Endothelial cell of umbilical vein (primary cell): ENCODE measurements at regions not wholly inside any gene's neighbourhood (a gene's known extent, or its start where the extent isn't known, plus 50 kb on each side); places are given as distances from the start of the nearest gene placed in this dataset.

Experiments
- BruUV-seq: library from RNA; stranded (reverse); fragments of 400-500 nt; replicated peaks from 2 replicates; lab custom pipeline; 2021; lab: Mats Ljungman, UMichigan
- CTCF ChIA-PET: fragments of 300-600, 350-600 bp; sonication (Branson Sonifier 250); formaldehyde crosslinking; loops from one replicate; lab custom pipeline; 2021; ENCODE audit warnings: antibody characterized with exemption, inconsistent platforms; lab: Charles Lee
- POLR2A ChIA-PET: fragments of 300-600, 350-600 bp; sonication (Branson Sonifier 250); formaldehyde crosslinking; loops from one replicate; lab custom pipeline; 2021; ENCODE audit warnings: antibody characterized with exemption, inconsistent platforms; lab: Charles Lee
- DNase-seq: peaks from one replicate; pipeline ENCODE4 v3.0.0-alpha.2; 2011; ENCODE audit warnings: low read depth, low spot score
- FAIRE-seq: peaks from 2 replicates; lab custom pipeline; 2011; peaks lifted over from hg19 to GRCh38; lab: Jason Lieb, UNC
- H2AFZ ChIP-seq: 2 replicates; pipeline ENCODE4 v1.6.0; 2012; ENCODE audit warnings: low read depth, low read length, control low read depth, inconsistent platforms
- H3K27ac ChIP-seq: 2 replicates; pipeline ENCODE4 v1.5.1; 2011; ENCODE audit warnings: low read depth, mild to moderate bottlenecking, control low read depth, low read length, moderate library complexity; ENCODE audit not compliant: insufficient read depth
- H3K27me3 ChIP-seq, 2 experiments: 2 replicates each; pipeline versions ENCODE4 v1.6.0 to v1.6.1; 2011; ENCODE audit warnings: low read length in 2 of 2, mixed read lengths in 1 of 2; ENCODE audit not compliant: control insufficient read depth in 2 of 2, insufficient read depth in 2 of 2
- H3K36me3 ChIP-seq, 2 experiments: 2 replicates in 1 of 2; 3 replicates in 1 of 2; pipeline ENCODE4 v1.5.1; 2011; ENCODE audit warnings: low read length in 2 of 2, mild to moderate bottlenecking in 1 of 2, moderate library complexity in 1 of 2; ENCODE audit not compliant: control insufficient read depth in 2 of 2, insufficient read depth in 2 of 2; ENCODE audit errors: extremely low read depth in 1 of 2
- H3K4me1 ChIP-seq: 3 replicates; pipeline ENCODE4 v1.5.1; 2011; ENCODE audit warnings: mild to moderate bottlenecking, low read length; ENCODE audit not compliant: control insufficient read depth, insufficient read depth; ENCODE audit errors: extremely low read depth
- H3K4me2 ChIP-seq: 2 replicates; pipeline ENCODE4 v1.6.1; 2011; ENCODE audit warnings: low read length, control low read depth, mixed read lengths; ENCODE audit not compliant: insufficient read depth
- H3K4me3 ChIP-seq, 3 experiments: fragments of 200-600 bp in 1 of 3; sonication (generic), shearing (Covaris generic) in 1 of 3; replicated peaks in 1 of 3; 2 replicates each; pipeline ENCODE4 v1.5.1; 2011 to 2016; ENCODE audit warnings: control low read depth in 3 of 3, low read length in 3 of 3, mild to moderate bottlenecking in 2 of 3, inconsistent platforms in 1 of 3, low read depth in 1 of 3, moderate library complexity in 1 of 3; ENCODE audit not compliant: insufficient read depth in 1 of 3
- H3K79me2 ChIP-seq: 2 replicates; pipeline ENCODE4 v1.6.0; 2012; ENCODE audit warnings: low read length, inconsistent platforms; ENCODE audit not compliant: control insufficient read depth, insufficient read depth
- H3K9ac ChIP-seq: replicated peaks from 2 replicates; pipeline ENCODE3; 2011; ENCODE audit warnings: low read length, control low read depth; ENCODE audit not compliant: insufficient read depth; ENCODE audit errors: extremely low read depth
- H3K9me1 ChIP-seq: replicated peaks from 3 replicates; pipeline ENCODE4 v1.6.0; 2011; ENCODE audit warnings: mild to moderate bottlenecking, low read length; ENCODE audit not compliant: control insufficient read depth, insufficient read depth; ENCODE audit errors: extremely low read depth
- H3K9me3 ChIP-seq: replicated peaks from 2 replicates; pipeline ENCODE4 v1.5.1; 2012; ENCODE audit warnings: low read length, inconsistent platforms; ENCODE audit not compliant: control insufficient read depth, insufficient read depth
- H4K20me1 ChIP-seq: replicated peaks from 2 replicates; pipeline ENCODE3; 2011; ENCODE audit warnings: mild to moderate bottlenecking, low read length; ENCODE audit not compliant: control insufficient read depth, insufficient read depth; ENCODE audit errors: extremely low read depth
- FOS ChIP-seq: IDR thresholded peaks from 2 replicates; pipeline ENCODE4 v1.6.1; 2011; ENCODE audit warnings: mild to moderate bottlenecking, low read length, moderate library complexity, borderline replicate concordance; ENCODE audit not compliant: insufficient read depth
- GATA2 ChIP-seq: IDR thresholded peaks from 2 replicates; pipeline ENCODE4 v1.7.0; 2011; ENCODE audit warnings: low read depth, mild to moderate bottlenecking, moderate library complexity, mixed read lengths, low read length; ENCODE audit not compliant: insufficient read length, insufficient read depth
- JUN ChIP-seq: IDR thresholded peaks from 2 replicates; pipeline ENCODE4 v1.6.1; 2011; ENCODE audit warnings: borderline replicate concordance, low read depth; ENCODE audit not compliant: insufficient read length, insufficient read depth
- POLR2AphosphoS5 ChIP-seq: IDR thresholded peaks from 2 replicates; pipeline ENCODE4 v1.6.1; 2012; ENCODE audit warnings: low read depth, mild to moderate bottlenecking, control low read depth, low read length, moderate library complexity; ENCODE audit not compliant: insufficient read depth
- dilution Hi-C: fragments of 300-500 bp; cut with MboI; formaldehyde crosslinking; loops from one replicate; pipeline ENCODE4 v1.15.0; 2019; ENCODE audit warnings: low sequenced_read_pairs; ENCODE audit not compliant: extremely low pct_ligation_motif_present
- intact Hi-C: fragments of 100-400 bp; cut with micrococcal nuclease; formaldehyde crosslinking; loops from one replicate; pipeline ENCODE4 v1.10.0; 2022

- TF ChIP-seq GATA2 (no peak), FOS (no peak)
- H3K36me3 ChIP-seq: no peaks in the 10 kb centered on the region
- DNase-seq: no peak
- no peak overlapping the region for H3K4me3 ChIP-seq
- ChIA-PET POLR2A (no interaction called here), CTCF (no interaction called here)
- H3K27me3 ChIP-seq: no peaks in the 10 kb centered on the region
- no peaks in the 10 kb centered on the region for H4K20me1 ChIP-seq
- no peaks in the 10 kb centered on the region for H3K79me2 ChIP-seq
- dilution Hi-C loops: no loop called here
- H3K9me3 ChIP-seq: no peaks in the 10 kb centered on the region
- FAIRE-seq: no peak
- no peak overlapping the region for H2AFZ ChIP-seq
- intact Hi-C loops: no loop called here
- H3K4me2 ChIP-seq: no peak overlapping the region
- H3K9ac ChIP-seq: no peak overlapping the region
- H3K27ac ChIP-seq: no peak overlapping the region
- no peaks in the 10 kb centered on the region for H3K9me1 ChIP-seq
- H3K4me1 ChIP-seq: no peaks in the 10 kb centered on the region
- no TSS peak for BruUV-seq
Measured at GRCh38 chr18:43681661-43682060, 404.4 kb upstream of the SYT4 start.

GRCh38 chr18:43682196-43682595 lies 404.9 kb upstream of the SYT4 start:
- H3K27me3 ChIP-seq: no peaks in the 10 kb centered on the region
- intact Hi-C loops: no loop called here
- H3K4me3 ChIP-seq: no peak overlapping the region
- ChIA-PET POLR2A (no interaction called here), CTCF (no interaction called here)
- no peak overlapping the region for H2AFZ ChIP-seq
- H3K27ac ChIP-seq: no peak overlapping the region
- DNase-seq (no peak), FAIRE-seq (no peak)
- H3K9ac ChIP-seq: no peak overlapping the region
- H4K20me1 ChIP-seq: no peaks in the 10 kb centered on the region
- no peaks in the 10 kb centered on the region for H3K4me1 ChIP-seq
- no peaks in the 10 kb centered on the region for H3K9me3 ChIP-seq
- no peaks in the 10 kb centered on the region for H3K36me3 ChIP-seq
- BruUV-seq: no TSS peak
- H3K9me1 ChIP-seq: no peaks in the 10 kb centered on the region
- H3K79me2 ChIP-seq: no peaks in the 10 kb centered on the region
- no peak for TF ChIP-seq JUN
- TF ChIP-seq POLR2AphosphoS5: no peak
- no peak overlapping the region for H3K4me2 ChIP-seq
- dilution Hi-C loops: no loop called here
